ENCODE measurements at regions not wholly inside any gene's neighbourhood (a gene's known extent, or its start where the extent isn't known, plus 50 kb on each side); places are given as distances from the start of the nearest gene placed in this dataset.

GRCh38 chr18:62659698-62660097, 55.6 kb upstream of the PHLPP1 start:
- no peak for ATAC-seq
- H3K27me3 ChIP-seq: peaks cover 6% of the 10 kb centered on the region
- WGBS, 2 donors (ENCODE audit: low coverage in 1 of 2): 100% methylated on average over 1 to 2 of the region's 2 CpGs
- H3K9me3 ChIP-seq: no peaks in the 10 kb centered on the region
- no peaks in the 10 kb centered on the region for H3K4me1 ChIP-seq
- no peaks in the 10 kb centered on the region for H3K36me3 ChIP-seq
- no peak overlapping the region for H3K27ac ChIP-seq
- no peak for TF ChIP-seq CTCF (IDR thresholded peaks at IDR 0.05)
- TF ChIP-seq EP300 (IDR thresholded peaks at IDR 0.05): no peak
- no peak for TF ChIP-seq POLR2AphosphoS5 (IDR thresholded peaks at IDR 0.05)
- no peak for TF ChIP-seq POLR2A (IDR thresholded peaks at IDR 0.05)
- H3K4me3 ChIP-seq: no peak overlapping the region

- no peaks in the 10 kb centered on the region for H3K36me3 ChIP-seq
- TF ChIP-seq EP300 (IDR thresholded peaks at IDR 0.05) (no peak), POLR2A (IDR thresholded peaks at IDR 0.05) (no peak), POLR2AphosphoS5 (IDR thresholded peaks at IDR 0.05) (no peak), CTCF (IDR thresholded peaks at IDR 0.05) (no peak)
- WGBS, 2 donors (ENCODE audit: low coverage in 1 of 2): 79 to 87% methylated on average over 3 of the region's 3 CpGs
- no peak for ATAC-seq
- H3K27ac ChIP-seq: no peak overlapping the region
- H3K4me1 ChIP-seq: no peaks in the 10 kb centered on the region
- H3K9me3 ChIP-seq: no peaks in the 10 kb centered on the region
- H3K27me3 ChIP-seq: peaks cover 6% of the 10 kb centered on the region
- no peak overlapping the region for H3K4me3 ChIP-seq
Measured at GRCh38 chr18:62660691-62661090, 54.6 kb upstream of the PHLPP1 start.

- Histone ChIP-seq H3K36me3 (no peaks in the 10 kb centered on the region), H3K4me3 (no peak overlapping the region), H3K27me3 (no peaks in the 10 kb centered on the region), H3K27ac (no peak overlapping the region), H3K9me3 (no peaks in the 10 kb centered on the region), H3K4me1 (no peaks in the 10 kb centered on the region)
- no peak for ATAC-seq
- WGBS, 2 donors (ENCODE audit: low coverage in 1 of 2): 62% methylated on average over 5 of the region's 5 CpGs; no CpG with 5 or more reads in 1 of the 2 donors
- no peak for TF ChIP-seq POLR2A (IDR thresholded peaks at IDR 0.05)
Measured at GRCh38 chr18:62663731-62664336, 51.5 kb upstream of the PHLPP1 start.

GRCh38 chr18:62664414-62664813, 50.9 kb upstream of the PHLPP1 start:
- 79 to 82% methylated on average over 5 of the region's 6 CpGs for WGBS, 2 donors (ENCODE audit: low coverage in 1 of 2)
- no peaks in the 10 kb centered on the region for H3K9me3 ChIP-seq
- H3K36me3 ChIP-seq: no peaks in the 10 kb centered on the region
- no peak overlapping the region for H3K4me3 ChIP-seq
- no peak for TF ChIP-seq POLR2AphosphoS5 (IDR thresholded peaks at IDR 0.05)
- no peak for TF ChIP-seq POLR2A (IDR thresholded peaks at IDR 0.05)
- no peak for TF ChIP-seq EP300 (IDR thresholded peaks at IDR 0.05)
- TF ChIP-seq CTCF (IDR thresholded peaks at IDR 0.05): no peak
- H3K27me3 ChIP-seq: no peaks in the 10 kb centered on the region
- H3K27ac ChIP-seq: no peak overlapping the region
- no peaks in the 10 kb centered on the region for H3K4me1 ChIP-seq
- ATAC-seq: no peak

GRCh38 chr18:62665188-62665587, 50.2 kb upstream of the PHLPP1 start:
- no peak for ATAC-seq
- no peaks in the 10 kb centered on the region for H3K4me1 ChIP-seq
- H3K4me3 ChIP-seq: no peak overlapping the region
- H3K27me3 ChIP-seq: no peaks in the 10 kb centered on the region
- no peaks in the 10 kb centered on the region for H3K9me3 ChIP-seq
- TF ChIP-seq POLR2AphosphoS5 (IDR thresholded peaks at IDR 0.05) (no peak), EP300 (IDR thresholded peaks at IDR 0.05) (no peak), CTCF (IDR thresholded peaks at IDR 0.05) (no peak), POLR2A (IDR thresholded peaks at IDR 0.05) (no peak)
- H3K36me3 ChIP-seq: no peaks in the 10 kb centered on the region
- no peak overlapping the region for H3K27ac ChIP-seq
- 80 to 100% methylated on average over 2 to 4 of the region's 4 CpGs for WGBS, 2 donors (ENCODE audit: low coverage in 1 of 2)

Small RNA genes lying in the stretch of these regions (small RNA-seq; reads per million reads assigned to genes)
- gene RN7SL705P: 0 reads per million in 4 donors
